ENCODE measurements at regions not wholly inside any gene's neighbourhood (a gene's known extent, or its start where the extent isn't known, plus 50 kb on each side); places are given as distances from the start of the nearest gene placed in this dataset.

- TF ChIP-seq CTCF (IDR thresholded peaks at IDR 0.05) = no peak
- TF ChIP-seq POLR2A (IDR thresholded peaks at IDR 0.05) = no peak
These were observed 185.4 kb upstream of the AJAP1 start for GRCh38 chr1:4468804-4469514.
